Stomach (tissue), 8 donors: ENCODE measurements at regions not wholly inside any gene's neighbourhood (a gene's known extent, or its start where the extent isn't known, plus 50 kb on each side); places are given as distances from the start of the nearest gene placed in this dataset.

Experiments
- DNase-seq, 2 donors: peaks; one replicate each; pipeline versions ENCODE4 v3.0.0 to v3.0.0-alpha.2; 2013 to 2019
- H3K27ac ChIP-seq, 5 donors: fragments of 200-600 bp in 4 of 5; sonication (generic) in 4 of 5; one replicate each; pipeline ENCODE4 v1.5.1; 2013 to 2019; ENCODE audit warnings: mild to moderate bottlenecking in 1 of 5, moderate library complexity in 1 of 5
- H3K27me3 ChIP-seq, 3 donors: fragments of 200-600 bp; sonication (generic); one replicate each; pipeline ENCODE4 v1.5.1; 2017 to 2019; ENCODE audit warnings: mixed run types in 1 of 3
- H3K36me3 ChIP-seq, 4 donors: fragments of 200-600 bp; sonication (generic); 1 replicate in 3 of 4; 2 replicates in 1 of 4; pipeline ENCODE4 v1.5.1; 2016 to 2019
- H3K4me1 ChIP-seq, 4 donors: fragments of 200-600 bp; sonication (generic); one replicate each; pipeline ENCODE4 v1.5.1; 2016 to 2019
- H3K4me3 ChIP-seq, 4 donors: fragments of 200-600 bp; sonication (generic) in 3 of 4; one replicate each; pipeline ENCODE4 v1.5.1; 2016 to 2019; ENCODE audit warnings: mild to moderate bottlenecking in 1 of 4
- H3K9me3 ChIP-seq, 4 donors: fragments of 200-600 bp; sonication (generic); one replicate each; pipeline ENCODE4 v1.5.1; 2016 to 2019
- EP300 ChIP-seq: sonication (generic); formaldehyde crosslinking; IDR thresholded peaks from one replicate; pipeline ENCODE4 v1.6.1; 2017; ENCODE audit warnings: antibody characterized with exemption
- POLR2A ChIP-seq, 4 donors: fragments of 450-650 bp; IDR thresholded peaks; one replicate each; pipeline ENCODE4 v1.6.1; 2016; ENCODE audit warnings: antibody characterized with exemption in 4 of 4, control low read depth in 2 of 4, mild to moderate bottlenecking in 1 of 4, moderate library complexity in 1 of 4
- POLR2AphosphoS5 ChIP-seq, 3 donors: sonication (generic); formaldehyde crosslinking; IDR thresholded peaks; one replicate each; pipeline ENCODE4 v1.6.1; 2016; ENCODE audit warnings: antibody characterized with exemption in 3 of 3
- WGBS, 5 donors: extraction: QIAGEN DNeasy Blood & Tissue Kit in 3 of 5; methylation state at CpG; one replicate each; pipeline versions ENCODE4 v1.1.5 to v1.1.7; 2013 to 2018; 5-methylcytosine and 5-hydroxymethylcytosine counted together
- intact Hi-C: fragments of 100-400 bp; cut with DNase I; formaldehyde crosslinking; loops from one replicate; pipeline ENCODE4 v1.15.1; 2023; ENCODE audit warnings: low total_unique reads
- TF ChIP-seq, protein P1 (sequence below), 7 experiments: fragments of 450-650 bp in 4 of 7; fragments of 200-600 bp in 3 of 7; sonication (generic) in 3 of 7; IDR thresholded peaks; one replicate each; pipeline ENCODE4 v1.5.1; 2016 to 2019; ENCODE audit warnings: antibody characterized with exemption in 7 of 7, control low read depth in 2 of 7, mild to moderate bottlenecking in 1 of 7
- donor health status: healthy with polysubstance abuse.
- donor health status: Bipolar disorder and iron deficiency.
- donor health status: healthy.

DNA sequence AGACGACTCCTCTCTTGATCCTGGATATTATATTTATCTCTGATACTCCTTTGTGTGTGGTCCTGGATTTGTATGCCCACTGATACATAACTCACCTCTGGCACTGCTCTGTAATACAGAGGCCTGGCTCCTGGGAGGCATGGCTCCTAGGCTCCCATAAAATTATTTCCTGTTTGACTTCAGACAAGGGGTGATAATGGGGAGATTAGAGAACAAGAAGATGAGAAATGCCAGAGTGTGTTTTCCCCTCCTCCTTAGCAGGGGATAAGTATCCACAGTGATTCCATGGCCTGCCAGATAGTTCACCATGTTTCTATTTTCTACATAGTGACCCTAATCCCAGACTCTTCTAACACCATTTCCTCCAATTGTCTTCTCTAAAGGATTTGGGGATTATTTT is 165.7 kb upstream of the PLSCR5 start:
- H3K36me3 ChIP-seq = no peaks in the 10 kb centered on the region
- no peak overlapping the region for H3K4me3 ChIP-seq
- intact Hi-C loops = no loop called here
- TF ChIP-seq EP300 (no peak), POLR2A (IDR thresholded peaks at IDR 0.05) (no peak), POLR2AphosphoS5 (IDR thresholded peaks at IDR 0.05) (no peak)
- TF ChIP-seq, protein P1, sequence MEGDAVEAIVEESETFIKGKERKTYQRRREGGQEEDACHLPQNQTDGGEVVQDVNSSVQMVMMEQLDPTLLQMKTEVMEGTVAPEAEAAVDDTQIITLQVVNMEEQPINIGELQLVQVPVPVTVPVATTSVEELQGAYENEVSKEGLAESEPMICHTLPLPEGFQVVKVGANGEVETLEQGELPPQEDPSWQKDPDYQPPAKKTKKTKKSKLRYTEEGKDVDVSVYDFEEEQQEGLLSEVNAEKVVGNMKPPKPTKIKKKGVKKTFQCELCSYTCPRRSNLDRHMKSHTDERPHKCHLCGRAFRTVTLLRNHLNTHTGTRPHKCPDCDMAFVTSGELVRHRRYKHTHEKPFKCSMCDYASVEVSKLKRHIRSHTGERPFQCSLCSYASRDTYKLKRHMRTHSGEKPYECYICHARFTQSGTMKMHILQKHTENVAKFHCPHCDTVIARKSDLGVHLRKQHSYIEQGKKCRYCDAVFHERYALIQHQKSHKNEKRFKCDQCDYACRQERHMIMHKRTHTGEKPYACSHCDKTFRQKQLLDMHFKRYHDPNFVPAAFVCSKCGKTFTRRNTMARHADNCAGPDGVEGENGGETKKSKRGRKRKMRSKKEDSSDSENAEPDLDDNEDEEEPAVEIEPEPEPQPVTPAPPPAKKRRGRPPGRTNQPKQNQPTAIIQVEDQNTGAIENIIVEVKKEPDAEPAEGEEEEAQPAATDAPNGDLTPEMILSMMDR (IDR thresholded peaks at IDR 0.05) = no peak
- no peak overlapping the region for H3K27ac ChIP-seq
- H3K4me1 ChIP-seq = no peaks in the 10 kb centered on the region
- DNase-seq = no peak
- peaks cover 0 to 10% (median 8%) of the 10 kb centered on the region in 4 donors for H3K9me3 ChIP-seq
- H3K27me3 ChIP-seq = no peaks in the 10 kb centered on the region
- WGBS, 5 donors = 44 to 70% (median 63%) methylated on average over 1 of the region's 1 CpG

GRCh38 chr3:146770301-146770700 is 165.2 kb upstream of the PLSCR5 start:
- peaks cover 0 to 10% (median 8%) of the 10 kb centered on the region in 4 donors for H3K9me3 ChIP-seq
- H3K4me1 ChIP-seq = no peaks in the 10 kb centered on the region
- no peaks in the 10 kb centered on the region for H3K27me3 ChIP-seq
- H3K27ac ChIP-seq = no peak overlapping the region
- 47 to 60% (median 57%) methylated on average over 2 of the region's 2 CpGs for WGBS, 5 donors
- no peak overlapping the region for H3K4me3 ChIP-seq
- no peak for TF ChIP-seq POLR2A (IDR thresholded peaks at IDR 0.05)
- TF ChIP-seq, protein P1 (IDR thresholded peaks at IDR 0.05) = no peak
- TF ChIP-seq POLR2AphosphoS5 (IDR thresholded peaks at IDR 0.05) = no peak
- TF ChIP-seq EP300 = no peak
- no peak for DNase-seq
- no peaks in the 10 kb centered on the region for H3K36me3 ChIP-seq
- intact Hi-C loops = no loop called here

DNA sequence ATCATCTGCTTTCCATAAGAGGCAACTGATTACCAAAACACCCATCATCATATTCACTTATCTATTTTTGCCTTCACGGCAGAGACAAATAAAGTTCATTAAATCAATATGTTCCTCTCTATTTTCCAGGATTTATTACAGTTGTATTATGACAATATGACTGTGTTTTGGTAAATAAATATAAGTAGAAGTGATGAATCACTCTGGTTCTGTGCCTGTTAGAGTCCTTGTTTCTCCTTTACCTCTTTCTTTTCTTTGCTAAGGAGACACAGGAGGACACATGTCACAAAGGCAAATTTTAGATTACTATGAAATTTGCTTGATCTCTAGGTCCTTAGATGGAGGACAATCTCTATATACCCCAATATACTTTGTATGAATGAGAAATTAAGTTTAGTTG is 152.6 kb upstream of the PLSCR5 start:
- intact Hi-C loops = no loop called here
- Histone ChIP-seq H3K4me3 (no peak overlapping the region), H3K4me1 (no peaks in the 10 kb centered on the region), H3K27ac (no peak overlapping the region), H3K27me3 (no peaks in the 10 kb centered on the region), H3K36me3 (no peaks in the 10 kb centered on the region), H3K9me3 (no peaks in the 10 kb centered on the region)
- DNase-seq = no peak
- WGBS, 5 donors = 74 to 90% (median 81%) methylated on average over 1 of the region's 1 CpG
- TF ChIP-seq EP300 = no peak
- no peak for TF ChIP-seq POLR2AphosphoS5 (IDR thresholded peaks at IDR 0.05)
- TF ChIP-seq POLR2A (IDR thresholded peaks at IDR 0.05) = no peak
- TF ChIP-seq, protein P1 (IDR thresholded peaks at IDR 0.05) = no peak

GRCh38 chr3:146750196-146750595 is 145.1 kb upstream of the PLSCR5 start:
- intact Hi-C loops = no loop called here
- H3K9me3 ChIP-seq = no peaks in the 10 kb centered on the region
- no peaks in the 10 kb centered on the region for H3K4me1 ChIP-seq
- H3K4me3 ChIP-seq = no peak overlapping the region
- H3K27me3 ChIP-seq = no peaks in the 10 kb centered on the region
- no peaks in the 10 kb centered on the region for H3K36me3 ChIP-seq
- no peak for DNase-seq
- no peak overlapping the region for H3K27ac ChIP-seq
- WGBS, 5 donors = 69 to 80% (median 77%) methylated on average over 2 of the region's 2 CpGs
- TF ChIP-seq, protein P1 (IDR thresholded peaks at IDR 0.05) = no peak
- TF ChIP-seq EP300 = no peak
- TF ChIP-seq POLR2A (IDR thresholded peaks at IDR 0.05) = no peak
- no peak for TF ChIP-seq POLR2AphosphoS5 (IDR thresholded peaks at IDR 0.05)
